ENCODE measurements at regions not wholly inside any gene's neighbourhood (a gene's known extent, or its start where the extent isn't known, plus 50 kb on each side); places are given as distances from the start of the nearest gene placed in this dataset.
"Not testable (repeated sequence)": the region's sequence is repeated elsewhere in the genome, so short reads cannot be mapped to it uniquely, and the experiment has no call there.

DNA sequence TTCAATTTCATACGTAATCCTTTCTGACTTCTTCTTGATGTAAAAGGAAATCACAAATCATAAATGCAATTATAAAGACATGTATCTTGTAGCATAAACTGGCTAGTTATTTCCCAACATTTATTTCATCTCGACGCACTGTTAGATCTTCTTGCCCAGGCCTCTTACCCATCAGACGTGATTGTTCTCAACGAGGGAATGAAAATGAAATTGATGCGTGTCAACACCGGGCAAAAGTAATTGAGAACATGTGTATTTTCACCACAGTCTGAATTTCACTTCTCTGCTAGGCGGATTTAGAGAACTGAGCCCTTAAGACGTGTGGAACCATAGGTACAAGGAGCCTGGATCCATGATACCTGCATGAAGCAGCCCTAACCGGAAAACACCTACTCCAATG is 519.7 kb downstream of the KCNT2 start:
- no peak for DNase-seq

DNA sequence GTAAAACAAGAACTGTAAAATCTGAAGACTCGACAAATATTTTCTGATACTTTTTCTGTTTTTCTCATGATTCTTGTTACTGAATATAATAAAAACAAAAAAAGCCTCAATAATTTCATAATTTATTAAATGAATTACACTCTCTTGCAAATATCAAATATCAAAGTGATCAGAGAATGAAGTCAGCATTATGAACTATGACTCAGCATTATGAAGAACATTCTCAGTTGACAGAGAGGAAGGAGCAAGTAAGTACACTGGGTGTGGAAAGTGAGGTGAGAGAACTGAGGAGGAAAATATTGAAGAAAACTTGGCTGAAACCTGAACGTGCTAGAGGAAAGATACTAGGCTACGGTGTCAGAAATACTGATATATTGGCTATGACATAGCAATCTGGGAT is 529.5 kb downstream of the KCNT2 start:
- DNase-seq: no peak

DNA sequence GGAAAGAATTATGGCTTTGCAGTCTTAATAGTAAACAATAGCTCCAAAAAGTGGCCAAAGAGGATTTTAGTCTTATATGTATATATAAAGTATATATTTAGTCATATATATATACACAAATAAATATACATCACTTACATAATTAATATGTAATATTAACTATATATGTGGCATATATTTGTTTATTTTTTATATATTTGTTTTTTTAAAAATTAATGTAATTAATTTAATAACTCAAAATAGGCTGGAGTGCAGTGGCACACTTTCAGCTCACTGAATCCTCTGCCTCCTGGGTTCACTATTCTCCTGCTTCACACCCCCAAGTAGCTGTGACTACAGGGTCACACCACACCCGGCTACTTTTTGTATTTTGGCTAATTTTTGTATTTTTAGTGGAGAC is 532.6 kb downstream of the KCNT2 start:
- no peak for DNase-seq

DNA sequence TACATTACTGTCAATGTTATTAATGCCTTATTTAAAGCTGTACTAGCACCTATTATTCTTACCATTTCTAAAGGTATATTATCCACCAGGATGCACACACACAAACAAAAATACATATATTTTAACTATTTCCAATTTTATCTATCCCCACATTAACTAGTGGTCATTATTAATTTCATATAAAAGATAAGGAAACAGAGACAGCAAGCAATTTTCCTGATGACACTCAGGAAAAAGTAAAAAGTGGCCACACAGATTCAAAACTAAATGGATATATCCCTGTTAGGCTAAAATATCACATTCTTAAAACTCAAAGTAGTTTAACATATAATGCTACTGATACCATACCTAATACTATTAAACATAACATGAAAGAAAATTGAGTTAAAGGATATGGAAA is 534.1 kb downstream of the KCNT2 start:
- DNase-seq: no peak

DNA sequence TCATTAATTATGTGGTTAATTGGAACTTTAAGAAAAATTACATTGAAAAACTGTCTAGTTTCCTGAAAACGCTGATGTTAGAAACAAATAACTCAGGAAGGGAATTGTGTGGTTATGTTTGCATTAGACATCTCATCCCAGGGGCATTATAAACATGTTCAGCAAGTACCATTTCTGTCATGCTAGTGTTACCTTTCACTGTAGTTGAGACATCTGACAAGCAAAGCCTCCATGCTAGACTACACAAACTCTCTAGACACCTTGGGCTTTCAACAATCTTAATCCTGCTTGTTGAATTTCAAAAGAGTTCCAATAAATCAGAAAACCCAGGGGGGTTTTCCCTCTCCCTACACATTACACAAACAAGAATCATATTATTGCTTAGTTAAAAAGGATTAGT is 536.8 kb downstream of the KCNT2 start:
- no peak for DNase-seq

DNA sequence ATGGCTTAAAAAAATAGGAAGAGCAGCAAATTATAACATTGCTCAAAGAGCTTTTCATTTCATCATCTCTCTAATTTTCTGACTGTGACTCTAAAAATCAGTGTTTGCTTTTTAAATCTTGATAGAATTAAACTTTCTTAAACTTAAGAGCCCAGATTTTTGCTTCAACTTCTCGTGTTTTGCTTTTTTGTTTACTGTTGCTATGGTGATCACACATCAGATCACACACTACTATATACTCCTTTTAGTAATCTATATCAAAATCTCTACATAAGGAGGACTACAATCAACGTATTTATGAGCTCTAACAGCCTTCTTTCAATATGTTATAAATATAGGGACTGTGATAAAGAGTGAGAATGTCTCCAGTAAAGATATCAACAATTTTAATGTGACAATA is 537.3 kb downstream of the KCNT2 start:
- no peak for DNase-seq

DNA sequence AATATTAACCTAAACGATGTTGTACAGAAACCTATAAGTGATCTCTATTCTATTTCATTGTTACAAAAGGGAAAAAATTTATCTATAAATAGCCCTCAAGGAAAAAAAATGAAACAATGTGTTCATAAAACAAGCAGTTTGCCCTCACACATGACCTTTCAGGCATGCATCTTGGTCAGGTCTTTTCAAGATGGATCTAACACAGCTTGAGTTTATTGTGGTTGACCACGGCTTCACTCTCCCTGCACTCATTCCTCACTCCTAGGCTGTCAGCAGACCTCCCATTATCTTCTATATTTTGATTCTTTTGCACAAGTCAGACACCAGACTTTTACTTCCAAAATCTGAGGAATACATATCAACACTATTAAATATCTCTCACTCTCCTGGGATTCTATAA is 544.3 kb downstream of the KCNT2 start:
- DNase-seq: no peak

DNA sequence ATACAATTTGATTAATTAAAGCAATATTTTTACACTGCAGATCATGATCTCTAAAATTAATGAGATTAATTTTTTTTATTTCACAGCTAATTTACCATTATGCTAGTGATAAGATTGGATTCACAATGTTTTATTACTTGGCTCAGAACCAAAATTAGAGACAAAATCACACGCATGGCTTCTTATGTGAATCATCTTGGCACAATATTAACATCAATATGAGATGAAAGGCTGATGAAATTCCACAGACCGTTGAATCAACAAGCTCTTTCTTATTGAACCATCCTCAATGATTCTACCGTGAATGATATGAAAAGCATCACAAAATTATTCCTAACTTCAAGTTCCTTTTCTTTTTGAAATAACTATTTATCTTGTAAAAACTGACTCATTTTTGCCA is 544.9 kb downstream of the KCNT2 start:
- DNase-seq: no peak

DNA sequence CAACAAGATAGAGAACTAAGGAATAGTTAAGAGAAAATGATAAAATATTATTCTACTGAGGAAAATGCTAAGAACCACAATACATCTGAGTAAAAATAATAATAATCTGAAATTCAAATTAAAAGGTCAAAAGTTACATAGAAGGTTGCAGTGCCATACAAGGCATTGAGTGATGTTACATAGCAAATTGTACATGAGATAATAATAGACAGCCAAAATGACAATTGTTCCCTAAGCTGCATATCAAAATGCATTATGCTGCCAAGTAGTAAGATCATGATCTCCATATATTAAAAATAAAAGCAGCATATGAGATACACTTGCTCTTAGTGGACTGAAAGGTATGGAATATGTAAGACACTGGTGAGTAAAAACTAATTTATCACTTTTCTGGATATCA is 547.7 kb downstream of the KCNT2 start:
- DNase-seq: no peak

DNA sequence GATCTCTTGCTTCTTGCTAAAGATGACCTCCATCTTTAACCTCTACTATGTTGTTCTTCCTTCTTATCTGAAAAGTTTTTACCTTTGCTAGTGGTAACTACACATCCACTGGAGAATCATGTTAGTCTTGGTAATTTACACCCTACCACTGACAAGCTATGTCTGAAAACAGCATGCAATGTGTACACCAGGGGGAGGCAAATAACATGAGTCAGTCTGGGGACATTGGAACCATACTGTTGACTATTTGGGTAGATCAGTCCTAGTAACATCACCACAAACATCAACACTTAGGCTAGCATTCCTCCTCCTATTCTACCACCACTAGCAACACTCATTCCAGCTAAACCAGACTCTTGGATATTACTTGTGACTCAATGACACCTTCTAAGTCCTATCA is 549.0 kb downstream of the KCNT2 start:
- DNase-seq: no peak

DNA sequence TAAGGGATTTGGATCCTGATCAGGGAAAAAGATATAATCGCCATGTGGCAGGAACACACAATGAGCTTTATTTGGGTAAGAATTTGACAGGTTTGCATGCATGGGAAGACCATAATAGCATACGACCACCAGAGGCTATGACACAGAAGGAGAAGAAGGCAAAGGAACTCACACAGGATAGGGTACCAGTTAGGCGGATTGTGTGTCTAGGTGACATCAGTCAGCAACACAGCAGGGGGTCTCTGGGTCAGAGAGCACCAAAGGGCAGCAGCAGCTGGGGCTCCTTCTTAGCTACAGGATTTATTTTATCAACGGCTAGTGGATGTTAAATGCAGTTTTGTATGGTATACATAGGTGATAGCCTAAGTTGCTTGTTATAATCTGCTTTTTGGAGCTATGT is 551.3 kb downstream of the KCNT2 start:
- no peak for DNase-seq

DNA sequence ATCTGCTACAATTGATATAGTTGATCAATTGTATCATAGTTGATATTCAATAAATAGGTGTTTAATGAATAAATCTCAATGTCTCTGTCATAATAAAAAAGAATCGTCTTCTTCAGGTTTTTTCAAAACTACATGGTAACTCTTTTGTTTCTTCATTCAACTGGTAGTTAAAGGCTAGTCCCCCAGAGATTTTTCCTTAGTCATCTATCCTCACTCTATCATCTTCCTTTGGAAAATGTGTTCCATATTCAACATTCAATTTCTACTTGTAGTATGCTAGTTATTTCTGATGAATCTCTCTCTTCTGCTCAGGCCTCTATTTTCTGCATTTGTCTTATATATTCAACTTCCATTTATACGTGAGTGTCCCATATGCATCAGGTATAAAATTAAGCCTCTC is 558.8 kb downstream of the KCNT2 start:
- DNase-seq: no peak

DNA sequence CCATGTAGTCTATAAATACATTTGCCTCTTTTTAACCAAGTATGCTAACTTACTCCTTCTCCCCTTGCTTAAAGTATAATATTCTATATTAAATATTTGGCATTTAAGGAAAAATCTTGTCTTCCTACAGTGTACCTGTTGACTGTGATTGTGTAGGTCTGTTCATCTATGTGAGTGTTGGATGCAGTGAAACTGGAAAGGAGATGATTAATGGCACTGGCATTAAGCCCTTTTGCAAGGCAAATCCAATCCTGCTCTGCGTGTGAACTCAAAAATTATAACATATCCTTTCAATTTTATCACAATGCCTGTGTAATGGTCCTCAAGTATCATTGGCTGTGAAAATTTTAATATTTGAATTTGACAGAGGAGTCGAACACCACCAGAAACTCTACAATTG is 565.0 kb downstream of the KCNT2 start:
- no peak for DNase-seq

DNA sequence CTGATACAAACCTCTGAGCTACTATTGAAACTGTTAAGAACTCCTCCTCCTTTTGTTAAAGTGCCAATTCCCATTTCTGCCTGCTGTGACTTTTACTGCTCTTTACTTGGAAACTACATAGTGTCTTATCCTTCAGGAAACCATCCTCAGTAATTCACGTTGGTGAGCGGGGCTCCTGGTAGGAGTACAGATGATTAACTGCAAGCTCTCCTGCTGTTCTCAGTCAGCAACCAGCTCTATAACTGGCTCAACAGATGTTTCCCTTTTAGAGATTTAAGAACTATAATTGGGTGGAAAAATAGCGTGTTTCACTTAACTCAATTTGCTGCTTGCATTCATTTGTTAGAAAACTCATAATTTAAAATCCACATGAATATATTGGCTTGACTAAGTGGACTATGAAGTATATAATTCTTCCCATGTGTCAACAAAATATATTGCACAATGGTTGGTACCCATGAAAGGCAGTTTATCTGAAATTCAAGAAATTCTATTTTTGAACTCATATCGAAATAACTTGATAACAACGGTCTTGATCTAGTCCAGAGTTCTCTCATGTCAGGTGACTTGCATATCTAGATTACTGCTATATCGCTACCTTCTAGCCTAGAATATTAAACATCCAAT is 574.0 kb downstream of the KCNT2 start:
- peak; percentile 87 for DNase-seq

DNA sequence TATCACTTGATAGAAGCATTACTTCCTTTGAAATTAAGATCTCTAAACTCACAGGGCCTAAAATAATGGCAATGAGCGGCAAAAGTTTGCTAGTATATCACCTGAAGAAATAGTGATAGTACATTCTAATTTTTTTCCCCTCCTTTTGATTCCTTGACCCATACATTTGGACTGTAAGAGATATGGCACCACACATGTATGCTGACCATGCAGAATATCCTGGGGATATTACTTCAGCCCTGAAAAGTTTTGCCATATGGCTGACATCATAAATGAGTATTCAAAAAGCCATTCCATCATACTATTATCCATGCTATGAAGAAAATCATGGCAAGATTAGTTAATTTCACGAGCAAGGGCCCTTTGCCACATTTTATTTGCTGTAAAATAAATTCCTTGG is 576.9 kb downstream of the KCNT2 start:
- DNase-seq: not testable (repeated sequence)

DNA sequence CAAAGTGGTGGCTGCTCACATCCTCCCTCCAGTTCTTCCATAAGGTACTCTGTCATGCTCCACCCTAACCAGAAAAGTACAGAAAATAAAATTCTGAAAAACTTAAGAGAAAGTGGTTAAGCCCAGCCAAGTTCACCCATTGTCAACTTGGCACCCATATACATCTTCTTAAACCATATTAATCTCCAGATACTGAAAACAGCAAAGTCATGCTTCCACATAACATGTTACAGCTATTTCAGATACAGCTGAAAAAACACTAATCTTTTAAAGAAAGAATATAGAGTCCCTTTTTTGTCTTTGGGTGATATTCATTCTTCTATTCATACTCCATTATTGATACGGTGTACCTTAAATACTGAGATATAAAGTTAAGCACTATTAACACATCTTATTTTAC is 577.8 kb downstream of the KCNT2 start:
- DNase-seq: no peak

DNA sequence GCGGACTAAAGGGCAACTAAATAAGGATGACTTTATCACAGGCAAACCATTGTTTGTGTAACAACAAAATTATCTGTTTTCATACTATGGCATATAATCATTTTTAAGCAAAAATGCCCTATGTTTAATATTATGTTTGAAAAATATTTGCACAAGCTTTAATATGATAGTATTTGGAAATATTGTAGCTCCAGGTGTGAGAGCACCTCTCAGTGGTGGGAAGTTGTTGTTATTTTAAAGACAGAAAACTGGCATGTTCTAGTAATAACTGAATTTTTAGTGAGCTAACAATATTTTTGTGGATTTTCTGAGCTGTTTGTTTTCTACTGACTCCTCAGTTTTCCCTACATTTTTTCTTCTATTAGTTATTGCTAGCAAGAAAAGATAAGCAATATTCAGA is 578.8 kb downstream of the KCNT2 start:
- DNase-seq: no peak

DNA sequence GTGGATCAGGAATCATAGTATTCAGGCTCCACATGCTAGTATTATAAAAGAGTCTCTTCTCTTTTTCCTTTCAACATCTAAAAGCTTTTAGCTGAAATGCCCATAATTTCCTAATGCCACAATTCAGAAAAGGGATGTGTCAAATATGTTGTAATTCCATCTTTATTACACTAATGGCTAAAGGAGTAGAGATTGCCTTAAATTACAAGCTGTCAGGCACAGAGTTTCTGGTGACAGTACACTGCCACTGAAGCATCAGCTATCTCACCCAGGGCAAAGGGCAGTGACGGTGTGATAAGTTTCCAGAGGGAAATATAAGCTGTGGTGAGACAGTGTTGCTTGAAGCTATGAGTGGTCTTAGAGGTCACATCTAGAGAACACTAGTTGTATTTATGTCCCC is 581.1 kb downstream of the KCNT2 start:
- DNase-seq: no peak

DNA sequence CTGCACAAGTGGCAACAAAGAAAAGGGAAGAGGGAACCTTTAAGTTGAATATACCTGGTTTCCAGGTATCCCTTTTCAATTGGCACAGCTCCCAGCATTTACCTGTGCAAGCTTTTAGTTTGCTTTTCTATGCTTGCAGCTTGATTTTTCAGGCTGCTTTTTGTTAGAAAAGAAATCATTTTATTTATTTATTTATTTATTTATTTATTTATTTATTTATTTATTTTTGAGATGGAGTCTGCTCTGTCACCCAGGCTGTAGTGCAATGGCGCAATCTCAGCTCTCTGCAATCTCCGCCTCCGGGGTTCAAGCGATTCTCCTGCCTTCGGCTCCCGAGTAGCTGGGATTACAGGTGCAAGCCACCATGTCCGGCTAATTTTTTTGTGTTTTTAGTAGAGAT is 587.1 kb downstream of the KCNT2 start:
- not testable (repeated sequence) for DNase-seq

DNA sequence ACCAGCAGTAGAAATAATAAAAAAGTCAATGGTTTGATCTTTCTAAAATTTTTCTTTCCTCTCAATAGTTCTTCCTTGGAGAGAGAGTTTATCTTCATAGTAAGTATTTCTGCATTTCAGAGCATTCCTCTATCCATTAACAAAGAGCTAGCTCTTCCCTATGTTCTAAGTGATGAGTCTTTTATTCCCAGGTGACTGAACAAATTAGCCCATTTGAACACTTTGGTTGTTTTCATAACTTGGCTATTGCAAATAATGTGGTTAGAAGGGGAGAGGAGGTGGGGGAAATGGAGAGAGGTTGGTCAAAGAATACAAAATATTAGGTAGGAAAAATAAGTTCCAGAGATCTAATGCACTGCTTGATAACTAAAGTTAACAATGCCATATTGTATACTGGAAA is 598.9 kb downstream of the KCNT2 start:
- no peak for DNase-seq

DNA sequence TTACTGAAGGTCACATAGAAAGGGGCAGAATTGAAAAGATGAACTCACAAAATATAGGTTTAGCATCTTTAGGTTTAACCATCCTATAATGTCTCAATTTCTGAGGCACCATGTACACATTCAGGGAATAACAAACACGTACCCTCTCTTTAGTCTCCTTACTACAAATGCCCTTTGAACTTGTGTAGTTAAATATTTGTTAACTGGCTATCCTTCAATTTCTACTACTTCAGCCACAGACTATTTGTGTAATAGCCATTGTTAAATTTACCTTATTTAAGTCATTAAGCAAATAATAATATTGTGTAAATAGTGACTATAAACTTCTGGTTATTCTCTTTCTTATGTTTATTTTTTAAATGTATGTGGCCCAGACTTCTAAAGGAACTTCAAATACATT is 600.5 kb downstream of the KCNT2 start:
- no peak for DNase-seq

DNA sequence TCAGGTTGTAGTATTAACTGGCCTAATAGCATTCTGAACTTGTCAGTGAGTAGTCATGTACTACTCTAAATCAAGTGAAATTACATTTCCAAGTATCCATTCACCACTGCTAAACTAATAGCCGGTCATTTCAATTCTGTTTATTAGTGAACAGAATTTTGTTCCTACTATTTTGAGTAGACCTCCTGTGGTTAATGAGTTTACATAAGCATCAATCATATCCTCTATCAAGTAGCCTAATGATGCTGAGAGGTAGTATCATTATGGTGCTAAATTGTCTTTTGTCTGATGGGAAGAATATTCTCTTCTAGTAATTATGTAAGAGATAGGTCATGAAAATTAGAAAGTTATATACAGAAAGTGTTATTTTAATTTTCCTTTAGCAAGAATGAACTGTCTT is 602.8 kb downstream of the KCNT2 start:
- no peak for DNase-seq

DNA sequence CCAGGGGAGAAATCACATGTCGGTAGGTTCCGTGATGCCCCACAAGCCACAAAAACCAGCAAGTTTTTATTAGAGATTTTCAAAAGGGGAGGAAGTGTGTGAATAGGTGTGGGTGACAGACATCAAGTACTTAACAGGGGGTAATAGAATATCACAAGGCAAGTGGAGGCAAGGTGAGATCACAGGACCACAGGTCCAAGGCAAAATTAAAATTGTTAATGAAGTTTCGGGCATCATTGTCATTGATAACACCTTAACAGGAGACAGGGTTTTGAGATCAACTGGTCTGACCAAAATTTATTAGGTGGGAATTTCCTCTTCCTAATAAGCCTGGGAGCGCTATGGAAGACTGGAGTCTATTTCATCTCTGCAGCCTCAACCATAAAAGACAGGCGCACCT is 603.9 kb downstream of the KCNT2 start:
- not testable (repeated sequence) for DNase-seq

DNA sequence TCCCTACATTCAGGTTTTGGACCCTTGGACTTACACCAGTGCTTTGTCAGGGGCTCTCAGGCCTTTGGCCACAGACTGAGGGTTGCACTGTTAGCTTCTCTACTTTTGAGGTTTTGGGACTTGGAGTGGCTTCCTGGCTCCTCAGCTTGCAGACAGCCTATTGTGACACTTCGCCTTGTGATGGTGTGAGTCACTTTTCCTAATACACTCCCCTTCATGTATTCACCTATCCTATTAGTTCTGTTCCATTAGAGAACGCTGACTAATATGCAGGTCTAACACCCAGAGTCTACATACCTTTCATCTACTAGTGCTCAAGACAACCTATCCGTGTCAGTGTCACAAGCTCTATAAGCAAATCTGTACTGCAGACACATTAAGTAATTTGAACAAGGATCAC is 605.3 kb downstream of the KCNT2 start:
- no peak for DNase-seq

DNA sequence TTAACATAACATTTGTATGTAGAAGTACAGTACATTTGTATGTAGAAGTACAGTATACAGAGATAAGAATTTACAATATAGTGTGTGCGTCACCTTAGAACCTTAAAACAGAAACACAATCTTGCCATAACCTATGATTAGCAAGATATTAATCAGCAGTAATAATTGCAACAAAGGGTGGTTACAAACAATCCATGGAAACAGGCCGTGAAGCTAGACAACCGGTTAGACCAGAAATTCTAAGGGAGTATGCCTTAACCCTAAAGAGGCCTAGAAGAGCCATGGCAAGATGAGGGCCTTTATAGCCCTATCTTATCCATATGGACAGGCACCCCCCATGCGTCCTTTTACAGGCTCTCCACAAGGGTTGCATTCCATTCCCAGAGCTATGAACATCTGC is 605.9 kb downstream of the KCNT2 start:
- not testable (repeated sequence) for DNase-seq

DNA sequence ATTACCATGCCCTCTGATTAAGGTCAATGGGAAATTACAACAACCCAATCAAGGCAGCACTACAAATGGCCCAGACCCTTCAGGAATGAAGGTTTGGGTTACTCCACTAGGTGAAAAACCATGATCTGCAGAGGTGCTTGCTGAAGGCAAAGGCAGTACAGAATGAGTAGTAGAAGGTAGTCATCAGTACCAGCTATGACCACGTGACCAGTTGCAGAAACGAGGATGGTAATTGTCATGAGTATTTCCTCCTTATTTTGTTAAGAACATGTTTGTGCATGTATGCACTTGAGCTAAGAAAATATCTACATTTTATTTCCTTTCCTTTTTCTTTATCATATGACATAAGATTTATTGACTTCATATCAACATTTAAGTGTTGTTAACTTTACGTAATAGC is 607.1 kb downstream of the KCNT2 start:
- DNase-seq: no peak
